H9 (cell line): ENCODE measurements at regions not wholly inside any gene's neighbourhood (a gene's known extent, or its start where the extent isn't known, plus 50 kb on each side); places are given as distances from the start of the nearest gene placed in this dataset.

Experiments used
- DNase-seq: peaks from one replicate; pipeline ENCODE4 v3.0.0-alpha.2; 2017
- H2AFZ ChIP-seq: one replicate; pipeline ENCODE4 v1.6.1; 2013; ENCODE audit warnings: mild to moderate bottlenecking, low read length, control low read depth, moderate library complexity
- H2AK5ac ChIP-seq: 2 replicates; pipeline ENCODE4 v1.6.1; 2013; ENCODE audit warnings: low read length, control low read depth, mixed read lengths; ENCODE audit not compliant: insufficient read length
- H2BK120ac ChIP-seq: one replicate; pipeline ENCODE4 v1.6.1; 2013; ENCODE audit warnings: low read depth, mild to moderate bottlenecking, low read length, control low read depth, inconsistent platforms; ENCODE audit not compliant: poor library complexity, severe bottlenecking
- H2BK12ac ChIP-seq: 2 replicates; pipeline ENCODE4 v1.6.1; 2013; ENCODE audit warnings: low read length, control low read depth, mixed read lengths, low read depth; ENCODE audit not compliant: insufficient read length
- H2BK15ac ChIP-seq: 2 replicates; pipeline ENCODE4 v1.6.1; 2013; ENCODE audit warnings: low read depth, low read length, control low read depth
- H2BK20ac ChIP-seq: one replicate; pipeline ENCODE4 v1.6.1; 2013; ENCODE audit warnings: low read depth, mild to moderate bottlenecking, low read length, control low read depth, inconsistent platforms; ENCODE audit not compliant: poor library complexity, severe bottlenecking
- H2BK5ac ChIP-seq: 2 replicates; pipeline ENCODE4 v1.6.1; 2013; ENCODE audit warnings: low read length, control low read depth, mixed read lengths; ENCODE audit not compliant: insufficient read length
- H3K14ac ChIP-seq: 2 replicates; pipeline ENCODE4 v1.6.1; 2013; ENCODE audit warnings: low read length, control low read depth; ENCODE audit not compliant: insufficient read depth
- H3K18ac ChIP-seq: 2 replicates; pipeline ENCODE4 v1.6.1; 2013; ENCODE audit warnings: low read depth, mild to moderate bottlenecking, mixed read lengths, low read length, control low read depth; ENCODE audit not compliant: insufficient read length
- H3K23ac ChIP-seq: 2 replicates; pipeline ENCODE4 v1.6.1; 2013; ENCODE audit warnings: low read length, control low read depth, mixed read lengths, low read depth; ENCODE audit not compliant: insufficient read length
- H3K23me2 ChIP-seq: 2 replicates; pipeline ENCODE4 v1.6.1; 2013; ENCODE audit warnings: low read depth, mild to moderate bottlenecking, mixed read lengths, low read length, control low read depth; ENCODE audit not compliant: insufficient read length, poor library complexity, severe bottlenecking
- H3K27ac ChIP-seq: 2 replicates; pipeline ENCODE4 v1.5.1; 2013; ENCODE audit warnings: low read length, control low read depth, mixed read lengths, low read depth; ENCODE audit not compliant: insufficient read length
- H3K27me3 ChIP-seq: 2 replicates; pipeline ENCODE4 v1.6.1; 2013; ENCODE audit warnings: low read length, control low read depth, inconsistent platforms; ENCODE audit not compliant: insufficient read depth
- H3K4ac ChIP-seq: 2 replicates; pipeline ENCODE4 v1.6.1; 2013; ENCODE audit warnings: low read depth, mild to moderate bottlenecking, control low read depth, inconsistent platforms, low read length, moderate library complexity
- H3K4me1 ChIP-seq: 2 replicates; pipeline ENCODE4 v1.6.1; 2013; ENCODE audit warnings: low read length, control low read depth, inconsistent platforms; ENCODE audit not compliant: insufficient read depth
- H3K4me2 ChIP-seq: 2 replicates; pipeline ENCODE4 v1.6.1; 2013; ENCODE audit warnings: low read length, control low read depth, mixed read lengths; ENCODE audit not compliant: insufficient read length, insufficient read depth
- H3K56ac ChIP-seq: 2 replicates; pipeline ENCODE4 v1.6.1; 2013; ENCODE audit warnings: low read depth, mild to moderate bottlenecking, mixed read lengths, low read length, control low read depth; ENCODE audit not compliant: insufficient read length
- H3K79me1 ChIP-seq: 2 replicates; pipeline ENCODE4 v1.6.1; 2013; ENCODE audit warnings: low read depth, mild to moderate bottlenecking, moderate library complexity, low read length, control low read depth, inconsistent platforms; ENCODE audit not compliant: insufficient read depth, poor library complexity, severe bottlenecking
- H3K79me2 ChIP-seq: 2 replicates; pipeline ENCODE4 v1.6.1; 2013; ENCODE audit warnings: low read length, control low read depth, inconsistent platforms; ENCODE audit not compliant: insufficient read depth
- H3K9ac ChIP-seq: 2 replicates; pipeline ENCODE4 v1.6.1; 2013; ENCODE audit warnings: low read length, control low read depth, mixed read lengths; ENCODE audit not compliant: insufficient read length; ENCODE audit errors: extremely low read depth
- H3K9me3 ChIP-seq: one replicate; pipeline ENCODE4 v1.6.1; 2013; ENCODE audit warnings: low read depth, low read length, inconsistent platforms; ENCODE audit not compliant: control insufficient read depth
- H3T11ph ChIP-seq: one replicate; pipeline ENCODE4 v1.6.1; 2013; ENCODE audit warnings: mild to moderate bottlenecking, low read length, control low read depth, inconsistent platforms
- H4K20me1 ChIP-seq: one replicate; pipeline ENCODE4 v1.6.1; 2013; ENCODE audit not compliant: control insufficient read depth, insufficient read length, insufficient read depth
- H4K5ac ChIP-seq: 2 replicates; pipeline ENCODE4 v1.6.1; 2013; ENCODE audit warnings: low read depth, mild to moderate bottlenecking, mixed read lengths, low read length, control low read depth; ENCODE audit not compliant: insufficient read length
- H4K8ac ChIP-seq: replicated peaks from 2 replicates; pipeline ENCODE4 v1.6.1; 2013; ENCODE audit warnings: low read length, control low read depth, mixed read lengths, low read depth; ENCODE audit not compliant: insufficient read length
- H4K91ac ChIP-seq: 2 replicates; pipeline ENCODE4 v1.6.1; 2013; ENCODE audit warnings: low read depth, mild to moderate bottlenecking, moderate library complexity, mixed read lengths, low read length, control low read depth; ENCODE audit not compliant: insufficient read length
- H3K27ac Mint-ChIP-seq, 3 experiments: 2 replicates in 2 of 3; 3 replicates in 1 of 3; pipeline ENCODE4 v1.8.0; 2020 to 2021; ENCODE audit warnings: mixed read lengths in 3 of 3, mild to moderate bottlenecking in 1 of 3, moderate library complexity in 1 of 3
- H3K27me3 Mint-ChIP-seq: 2 replicates; pipeline ENCODE4 v1.8.0; 2021; ENCODE audit warnings: low read depth, mild to moderate bottlenecking, moderate library complexity, mixed read lengths
- H3K36me3 Mint-ChIP-seq, 3 experiments: 2 replicates in 2 of 3; 3 replicates in 1 of 3; pipeline ENCODE4 v1.8.0; 2020 to 2021; ENCODE audit warnings: low read depth in 3 of 3, mixed read lengths in 3 of 3; ENCODE audit not compliant: insufficient read depth in 1 of 3
- H3K4me1 Mint-ChIP-seq, 2 experiments: 2 replicates each; pipeline ENCODE4 v1.8.0; 2020; ENCODE audit warnings: mixed read lengths in 2 of 2
- H3K4me3 Mint-ChIP-seq, 2 experiments: 2 replicates in 1 of 2; 3 replicates in 1 of 2; pipeline ENCODE4 v1.8.0; 2020 to 2021; ENCODE audit warnings: mild to moderate bottlenecking in 2 of 2, mixed read lengths in 2 of 2, moderate library complexity in 1 of 2
- H3K9me3 Mint-ChIP-seq, 2 experiments: 2 replicates in 1 of 2; 3 replicates in 1 of 2; pipeline ENCODE4 v1.8.0; 2020; ENCODE audit warnings: mild to moderate bottlenecking in 2 of 2, mixed read lengths in 2 of 2, moderate library complexity in 1 of 2
- CTCF ChIP-seq: fragments of 200-600 bp; sonication (generic); conservative IDR thresholded peaks from 3 replicates; pipeline ENCODE4 v1.8.0; 2021; ENCODE audit warnings: antibody characterized with exemption, mild to moderate bottlenecking
- WGBS: extraction: QIAGEN DNeasy Blood & Tissue Kit; methylation state at CpG from one replicate; pipeline ENCODE4 v1.1.7; 2013; ENCODE audit warnings: missing lambda C conversion rate, low lambda C conversion rate, mixed read lengths; ENCODE audit not compliant: insufficient read length; ENCODE audit errors: extremely low coverage; 5-methylcytosine and 5-hydroxymethylcytosine counted together

GRCh38 chr15:96442076-96442475 is 111.6 kb downstream of the NR2F2 start:
- WGBS: no CpG with 5 or more reads among the region's 18 CpGs
- H3K79me2 ChIP-seq: no peaks in the 10 kb centered on the region

More at GRCh38 chr15:96442076-96442475, 111.6 kb downstream of the NR2F2 start:
- Histone ChIP-seq H2BK12ac (no peak overlapping the region), H3K79me1 (no peaks in the 10 kb centered on the region), H3K4me2 (no peak overlapping the region), H3K14ac (no peak overlapping the region), H3K9ac (no peak overlapping the region), H4K91ac (no peak overlapping the region), H3K9me3 (no peaks in the 10 kb centered on the region), H2AK5ac (no peak overlapping the region), H3K56ac (no peak overlapping the region), H2BK20ac (no peak overlapping the region), H3K27me3 (no peaks in the 10 kb centered on the region), H4K20me1 (no peaks in the 10 kb centered on the region), H3K4ac (no peak overlapping the region), H3T11ph (no peak overlapping the region), H3K23me2 (no peaks in the 10 kb centered on the region), H3K23ac (no peak overlapping the region), H2AFZ (no peak overlapping the region), H3K4me1 (no peaks in the 10 kb centered on the region), H3K27ac (no peak overlapping the region), H4K5ac (no peak overlapping the region), H3K18ac (no peak overlapping the region), H2BK120ac (no peak overlapping the region), H4K8ac (no peak overlapping the region), H2BK5ac (no peak overlapping the region), H2BK15ac (no peak overlapping the region)
- no peak for TF ChIP-seq CTCF
- no peak overlapping the region for H3K4me3 Mint-ChIP-seq
- no peak for DNase-seq
- H3K36me3 Mint-ChIP-seq: no peaks in the 10 kb centered on the region
- no peak overlapping the region for H3K27ac Mint-ChIP-seq
- peaks cover 28% of the 10 kb centered on the region for H3K27me3 Mint-ChIP-seq
- H3K4me1 Mint-ChIP-seq: no peaks in the 10 kb centered on the region
- no peaks in the 10 kb centered on the region; a peak in 1 of 5 replicates for H3K9me3 Mint-ChIP-seq
